Calu3 (cell line): ENCODE measurements at regions not wholly inside any gene's neighbourhood (a gene's known extent, or its start where the extent isn't known, plus 50 kb on each side); places are given as distances from the start of the nearest gene placed in this dataset.

ENCODE experiments used
- BruUV-seq: library from RNA; stranded (reverse); fragments of 400-500 nt; replicated peaks from 2 replicates; lab custom pipeline; 2021; lab: Mats Ljungman, UMichigan
- CTCF ChIA-PET: fragments of 300-600 bp; sonication (Branson Sonifier 250); formaldehyde crosslinking; loops from one replicate; lab custom pipeline; 2022; ENCODE audit warnings: antibody characterized with exemption; lab: Charles Lee
- DNase-seq: peaks from one replicate; pipeline ENCODE4 v3.0.0; 2022
- H3K27ac Mint-ChIP-seq: one replicate; pipeline ENCODE4 v1.8.0; 2022; ENCODE audit warnings: mixed read lengths; ENCODE audit not compliant: unreplicated experiment
- H3K27me3 Mint-ChIP-seq: one replicate; pipeline ENCODE4 v1.8.0; 2022; ENCODE audit warnings: mixed read lengths; ENCODE audit not compliant: unreplicated experiment
- H3K36me3 Mint-ChIP-seq: one replicate; pipeline ENCODE4 v1.8.0; 2022; ENCODE audit warnings: mild to moderate bottlenecking, moderate library complexity, mixed read lengths; ENCODE audit not compliant: insufficient read depth, unreplicated experiment
- H3K4me1 Mint-ChIP-seq: one replicate; pipeline ENCODE4 v1.8.0; 2022; ENCODE audit warnings: mild to moderate bottlenecking, low read depth, mixed read lengths; ENCODE audit not compliant: unreplicated experiment
- H3K4me3 Mint-ChIP-seq: one replicate; pipeline ENCODE4 v1.8.0; 2022; ENCODE audit warnings: mild to moderate bottlenecking, low read depth, moderate library complexity, mixed read lengths; ENCODE audit not compliant: unreplicated experiment
- H3K9me3 Mint-ChIP-seq: one replicate; pipeline ENCODE4 v1.8.0; 2022; ENCODE audit warnings: low read depth, mixed read lengths; ENCODE audit not compliant: unreplicated experiment
- intact Hi-C: fragments of 100-400 bp; cut with micrococcal nuclease; formaldehyde crosslinking; loops from one replicate; pipeline ENCODE4 v1.10.0; 2022; ENCODE audit not compliant: unreplicated experiment
- TF ChIP-seq, protein P1 (sequence below): fragments of 200-600 bp; IDR thresholded peaks from one replicate; pipeline ENCODE4 v1.8.0; 2022; ENCODE audit warnings: antibody characterized with exemption; ENCODE audit not compliant: unreplicated experiment

- Mint-ChIP-seq H3K27me3 (no peaks in the 10 kb centered on the region), H3K4me3 (no peak overlapping the region), H3K27ac (no peak overlapping the region), H3K4me1 (no peaks in the 10 kb centered on the region), H3K36me3 (no peaks in the 10 kb centered on the region), H3K9me3 (peaks cover 4% of the 10 kb centered on the region)
- TF ChIP-seq, protein P1, sequence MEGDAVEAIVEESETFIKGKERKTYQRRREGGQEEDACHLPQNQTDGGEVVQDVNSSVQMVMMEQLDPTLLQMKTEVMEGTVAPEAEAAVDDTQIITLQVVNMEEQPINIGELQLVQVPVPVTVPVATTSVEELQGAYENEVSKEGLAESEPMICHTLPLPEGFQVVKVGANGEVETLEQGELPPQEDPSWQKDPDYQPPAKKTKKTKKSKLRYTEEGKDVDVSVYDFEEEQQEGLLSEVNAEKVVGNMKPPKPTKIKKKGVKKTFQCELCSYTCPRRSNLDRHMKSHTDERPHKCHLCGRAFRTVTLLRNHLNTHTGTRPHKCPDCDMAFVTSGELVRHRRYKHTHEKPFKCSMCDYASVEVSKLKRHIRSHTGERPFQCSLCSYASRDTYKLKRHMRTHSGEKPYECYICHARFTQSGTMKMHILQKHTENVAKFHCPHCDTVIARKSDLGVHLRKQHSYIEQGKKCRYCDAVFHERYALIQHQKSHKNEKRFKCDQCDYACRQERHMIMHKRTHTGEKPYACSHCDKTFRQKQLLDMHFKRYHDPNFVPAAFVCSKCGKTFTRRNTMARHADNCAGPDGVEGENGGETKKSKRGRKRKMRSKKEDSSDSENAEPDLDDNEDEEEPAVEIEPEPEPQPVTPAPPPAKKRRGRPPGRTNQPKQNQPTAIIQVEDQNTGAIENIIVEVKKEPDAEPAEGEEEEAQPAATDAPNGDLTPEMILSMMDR: no peak
- intact Hi-C loops: no loop called here
- CTCF ChIA-PET: interaction anchor here (0.7 kb wide), 1 partner anchor 67 kb away, joined by 4 read pairs; no protein-coding TSS in a partner anchor
- BruUV-seq: no TSS peak
- DNase-seq: no peak
These were observed 180.4 kb upstream of the STT3B start for GRCh38 chr3:31352331-31352730.

DNA sequence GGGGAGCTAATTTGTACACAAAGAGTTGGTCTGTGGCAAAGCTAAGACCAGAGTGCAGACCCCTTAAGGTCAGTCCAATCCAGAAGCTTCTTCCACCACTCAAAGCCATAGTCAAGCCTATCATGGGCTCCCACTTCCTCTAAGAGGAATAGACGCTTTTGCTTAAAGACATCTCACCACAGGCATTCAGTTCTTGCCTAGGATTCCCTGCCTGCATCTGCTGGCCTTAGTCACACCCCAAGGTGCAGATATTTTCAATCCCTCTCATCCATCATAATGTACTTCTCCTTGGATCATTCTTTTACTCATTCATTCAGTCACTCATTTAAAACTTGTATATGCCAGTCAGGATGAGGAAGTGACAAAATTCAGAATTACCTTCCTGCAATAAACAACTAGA, 179.6 kb upstream of the STT3B start:
- intact Hi-C loops: no loop called here
- no TSS peak for BruUV-seq
- TF ChIP-seq, protein P1: no peak
- no peaks in the 10 kb centered on the region for H3K27me3 Mint-ChIP-seq
- no peaks in the 10 kb centered on the region for H3K36me3 Mint-ChIP-seq
- no peak for DNase-seq
- no peaks in the 10 kb centered on the region for H3K4me1 Mint-ChIP-seq
- CTCF ChIA-PET: no interaction called here
- peaks cover 4% of the 10 kb centered on the region for H3K9me3 Mint-ChIP-seq
- no peak overlapping the region for H3K4me3 Mint-ChIP-seq
- H3K27ac Mint-ChIP-seq: no peak overlapping the region

- Mint-ChIP-seq H3K36me3 (no peaks in the 10 kb centered on the region), H3K4me3 (no peak overlapping the region), H3K27ac (no peak overlapping the region), H3K4me1 (no peaks in the 10 kb centered on the region), H3K9me3 (peaks cover 4% of the 10 kb centered on the region), H3K27me3 (no peaks in the 10 kb centered on the region)
- CTCF ChIA-PET: interaction anchor here (0.8 kb wide), 1 partner anchor 20 kb away, joined by 3 read pairs; no protein-coding TSS in a partner anchor
- TF ChIP-seq, protein P1: no peak
- intact Hi-C loops: no loop called here
- no TSS peak for BruUV-seq
- no peak for DNase-seq
These were observed 178.4 kb upstream of the STT3B start for GRCh38 chr3:31354373-31354772.

DNA sequence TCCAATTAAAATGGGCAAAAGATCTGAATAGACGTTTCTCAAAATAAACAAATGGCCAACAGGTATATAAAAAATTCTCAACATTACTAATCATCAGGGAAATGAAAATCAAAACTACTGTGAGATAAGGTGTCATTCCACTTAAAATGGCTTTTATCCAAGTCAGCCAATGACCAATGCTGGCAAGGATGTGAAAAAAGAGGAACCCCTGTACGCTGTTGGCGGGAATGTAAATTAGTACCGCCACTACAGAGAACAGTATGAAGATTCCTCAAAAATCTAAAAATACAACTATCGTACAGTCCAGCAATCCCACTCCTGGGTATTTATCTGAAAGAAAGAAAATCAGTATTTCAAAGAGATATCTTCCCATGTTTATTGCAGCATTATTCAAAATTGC, 176.9 kb upstream of the STT3B start:
- peaks cover 4% of the 10 kb centered on the region for H3K9me3 Mint-ChIP-seq
- CTCF ChIA-PET: no interaction called here
- H3K4me1 Mint-ChIP-seq: no peaks in the 10 kb centered on the region
- H3K27ac Mint-ChIP-seq: no peak overlapping the region
- H3K36me3 Mint-ChIP-seq: no peaks in the 10 kb centered on the region
- TF ChIP-seq, protein P1: no peak
- H3K4me3 Mint-ChIP-seq: no peak overlapping the region
- intact Hi-C loops: no loop called here
- no TSS peak for BruUV-seq
- DNase-seq: no peak
- H3K27me3 Mint-ChIP-seq: no peaks in the 10 kb centered on the region
